ENCODE measurements at regions not wholly inside any gene's neighbourhood (a gene's known extent, or its start where the extent isn't known, plus 50 kb on each side); places are given as distances from the start of the nearest gene placed in this dataset.
"Not testable (repeated sequence)": the region's sequence is repeated elsewhere in the genome, so short reads cannot be mapped to it uniquely, and the experiment has no call there.

DNA sequence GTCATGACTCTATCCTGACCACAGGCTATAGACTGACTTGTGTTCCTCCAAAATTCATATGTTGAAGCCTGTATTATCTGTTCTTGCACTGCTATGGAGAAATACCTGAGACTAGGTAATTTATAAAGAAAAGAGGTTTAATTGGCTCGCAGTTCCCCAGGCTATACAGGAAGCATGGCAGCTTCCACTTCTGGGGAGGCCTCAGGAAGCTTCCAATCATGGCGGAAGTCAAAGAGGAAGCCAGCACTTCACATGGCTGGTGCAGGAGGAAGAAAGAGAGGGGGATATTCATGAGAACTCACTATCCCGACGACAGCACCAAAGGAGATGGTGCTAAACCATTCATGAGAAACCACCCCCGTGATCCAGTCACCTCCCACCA is 84.3 kb upstream of the KDM7A start:
- no peak for DNase-seq
- H3K9me3 Mint-ChIP-seq, result peaks cover 19% of the 10 kb centered on the region
- no peak overlapping the region for H3K4me3 Mint-ChIP-seq
- H3K27ac Mint-ChIP-seq, result no peak overlapping the region
- TF ChIP-seq, protein P1, sequence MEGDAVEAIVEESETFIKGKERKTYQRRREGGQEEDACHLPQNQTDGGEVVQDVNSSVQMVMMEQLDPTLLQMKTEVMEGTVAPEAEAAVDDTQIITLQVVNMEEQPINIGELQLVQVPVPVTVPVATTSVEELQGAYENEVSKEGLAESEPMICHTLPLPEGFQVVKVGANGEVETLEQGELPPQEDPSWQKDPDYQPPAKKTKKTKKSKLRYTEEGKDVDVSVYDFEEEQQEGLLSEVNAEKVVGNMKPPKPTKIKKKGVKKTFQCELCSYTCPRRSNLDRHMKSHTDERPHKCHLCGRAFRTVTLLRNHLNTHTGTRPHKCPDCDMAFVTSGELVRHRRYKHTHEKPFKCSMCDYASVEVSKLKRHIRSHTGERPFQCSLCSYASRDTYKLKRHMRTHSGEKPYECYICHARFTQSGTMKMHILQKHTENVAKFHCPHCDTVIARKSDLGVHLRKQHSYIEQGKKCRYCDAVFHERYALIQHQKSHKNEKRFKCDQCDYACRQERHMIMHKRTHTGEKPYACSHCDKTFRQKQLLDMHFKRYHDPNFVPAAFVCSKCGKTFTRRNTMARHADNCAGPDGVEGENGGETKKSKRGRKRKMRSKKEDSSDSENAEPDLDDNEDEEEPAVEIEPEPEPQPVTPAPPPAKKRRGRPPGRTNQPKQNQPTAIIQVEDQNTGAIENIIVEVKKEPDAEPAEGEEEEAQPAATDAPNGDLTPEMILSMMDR (IDR thresholded peaks at IDR 0.05), result no peak
- no peaks in the 10 kb centered on the region for H3K27me3 Mint-ChIP-seq (ENCODE audit: low read depth, poor library complexity)
- H3K36me3 Mint-ChIP-seq (ENCODE audit: low read depth), result peaks cover 5% of the 10 kb centered on the region
- H3K4me1 Mint-ChIP-seq, result peaks cover 31% of the 10 kb centered on the region

DNA sequence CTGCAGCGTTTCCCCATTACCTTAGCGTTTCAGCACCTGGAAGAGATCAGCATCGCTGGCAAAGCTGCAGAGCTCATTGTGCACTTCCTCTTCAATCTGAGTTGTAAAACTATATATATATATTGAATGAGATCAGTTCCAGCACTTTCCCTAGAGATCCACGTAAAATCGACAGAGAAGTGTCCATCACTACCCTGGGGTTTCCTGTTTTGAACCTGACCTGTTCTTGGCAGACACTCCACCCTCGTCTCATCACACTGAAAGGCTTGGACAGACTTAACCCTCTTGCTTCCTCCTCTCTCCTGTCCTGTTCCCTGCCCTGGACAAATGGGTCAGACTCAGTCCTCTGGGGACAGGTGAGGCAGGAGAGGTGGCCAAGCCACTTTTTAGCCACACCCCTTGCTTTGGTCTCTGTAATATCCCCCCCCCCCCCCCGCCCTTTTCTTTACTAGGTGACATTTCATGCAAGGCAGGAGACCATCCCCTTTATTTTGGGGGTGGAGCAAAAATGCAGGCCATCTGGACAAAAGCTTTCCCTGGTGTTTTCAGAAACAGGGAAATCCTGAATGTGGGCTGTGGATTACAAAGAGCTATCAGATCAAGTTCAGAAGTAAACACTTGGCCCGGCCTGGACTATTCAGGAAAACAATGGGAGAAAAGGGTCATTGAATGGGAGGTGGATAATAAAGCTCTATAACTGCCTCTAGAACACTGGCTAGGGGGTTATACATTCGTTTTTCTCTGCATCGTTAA is 83.7 kb upstream of the KDM7A start:
- Mint-ChIP-seq H3K27ac (no peak overlapping the region), H3K27me3 (ENCODE audit: low read depth, poor library complexity) (no peaks in the 10 kb centered on the region), H3K9me3 (peaks cover 19% of the 10 kb centered on the region), H3K36me3 (ENCODE audit: low read depth) (peaks cover 5% of the 10 kb centered on the region), H3K4me3 (no peak overlapping the region), H3K4me1 (peaks cover 31% of the 10 kb centered on the region)
- TF ChIP-seq, protein P1 (IDR thresholded peaks at IDR 0.05), result no peak
- no peak for DNase-seq

DNA sequence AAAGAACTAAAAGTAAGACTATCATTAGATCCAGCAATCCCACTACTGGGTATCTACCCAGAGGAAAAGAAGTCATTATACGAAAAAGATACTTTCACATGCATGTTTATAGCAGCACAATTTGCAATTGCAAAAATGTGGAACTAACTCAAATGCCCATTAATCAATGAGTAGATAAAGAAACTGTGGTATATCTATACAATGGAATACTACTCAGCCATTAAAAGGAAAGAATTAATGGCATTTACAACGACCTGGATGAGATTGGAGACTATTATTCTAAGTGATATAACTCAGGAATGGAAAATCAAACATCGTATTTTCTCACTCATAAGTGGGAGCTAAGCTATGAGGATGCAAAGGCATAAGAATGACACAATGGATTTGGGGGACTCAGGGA is 80.5 kb upstream of the KDM7A start:
- not testable (repeated sequence) for H3K27ac Mint-ChIP-seq; DNase-seq; H3K36me3 Mint-ChIP-seq (ENCODE audit: low read depth); H3K27me3 Mint-ChIP-seq (ENCODE audit: low read depth, poor library complexity); H3K4me3 Mint-ChIP-seq
- Mint-ChIP-seq H3K9me3 (peaks cover 19% of the 10 kb centered on the region), H3K4me1 (peaks cover 20% of the 10 kb centered on the region)

DNA sequence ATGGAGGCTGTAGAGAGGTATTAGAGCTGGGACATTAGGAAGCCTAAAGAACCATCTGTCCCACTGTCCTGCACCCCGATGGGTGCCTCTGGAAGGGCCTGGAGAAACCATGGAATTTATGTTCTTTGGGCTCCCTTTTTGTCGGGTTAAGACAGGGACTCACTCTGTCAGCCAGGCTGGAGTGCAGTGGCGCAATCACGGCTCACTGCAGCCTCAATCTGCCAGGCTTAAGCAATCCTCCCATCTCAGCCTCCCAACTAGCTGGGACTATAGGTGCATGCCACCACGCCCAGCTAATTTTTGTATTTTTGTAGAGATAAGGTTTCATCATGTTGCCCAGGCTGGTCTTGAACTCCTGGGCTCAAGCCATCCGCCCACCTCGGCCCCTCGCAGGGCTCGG is 78.2 kb upstream of the KDM7A start:
- not testable (repeated sequence) for DNase-seq; H3K27ac Mint-ChIP-seq; H3K4me3 Mint-ChIP-seq; H3K36me3 Mint-ChIP-seq (ENCODE audit: low read depth); H3K4me1 Mint-ChIP-seq; H3K27me3 Mint-ChIP-seq (ENCODE audit: low read depth, poor library complexity)
- H3K9me3 Mint-ChIP-seq, result peaks cover 19% of the 10 kb centered on the region

DNA sequence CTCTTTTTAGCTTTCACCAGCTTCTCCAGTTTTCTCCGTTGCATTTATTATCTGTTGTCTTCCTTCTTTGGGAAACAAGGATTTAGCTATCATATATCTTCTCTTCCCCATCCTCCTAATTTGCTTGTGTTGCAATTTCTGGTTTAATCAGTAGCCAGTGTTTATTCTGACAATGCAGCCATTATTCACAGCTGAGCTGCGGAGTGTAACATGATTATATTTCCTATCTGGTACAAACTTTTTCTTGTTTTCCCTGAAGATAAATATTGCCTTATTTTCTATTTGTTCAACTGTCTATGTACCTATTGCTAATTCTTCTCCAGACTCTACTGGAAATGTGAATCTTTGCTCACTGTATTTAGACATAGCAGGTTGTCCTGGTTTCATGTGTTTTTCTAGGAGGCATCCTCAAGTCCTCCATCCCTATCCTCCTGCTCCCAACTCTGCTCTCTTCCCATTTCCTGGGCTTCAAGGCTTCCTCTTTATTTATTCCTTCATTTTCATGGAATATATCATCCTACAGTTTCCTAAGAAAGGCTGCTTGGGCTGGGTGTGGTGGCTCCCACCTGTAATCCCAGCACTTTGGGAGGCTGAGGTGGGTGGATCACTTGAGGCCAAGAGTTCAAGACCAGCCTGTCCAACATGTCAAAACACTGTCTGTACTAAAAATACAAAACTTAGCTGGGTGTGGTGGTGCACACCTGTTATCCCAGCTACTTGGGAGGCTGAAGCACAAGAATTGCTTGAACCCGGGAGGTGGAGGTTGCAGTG is 72.4 kb upstream of the KDM7A start:
- no peak for DNase-seq
- peaks cover 9% of the 10 kb centered on the region for H3K27me3 Mint-ChIP-seq (ENCODE audit: low read depth, poor library complexity)
- H3K36me3 Mint-ChIP-seq (ENCODE audit: low read depth), result no peaks in the 10 kb centered on the region
- TF ChIP-seq, protein P1 (IDR thresholded peaks at IDR 0.05), result no peak
- H3K4me3 Mint-ChIP-seq, result no peak overlapping the region
- H3K27ac Mint-ChIP-seq, result peak overlapping the region; percentile 58
- no peaks in the 10 kb centered on the region for H3K9me3 Mint-ChIP-seq
- peaks cover 6% of the 10 kb centered on the region for H3K4me1 Mint-ChIP-seq

DNA sequence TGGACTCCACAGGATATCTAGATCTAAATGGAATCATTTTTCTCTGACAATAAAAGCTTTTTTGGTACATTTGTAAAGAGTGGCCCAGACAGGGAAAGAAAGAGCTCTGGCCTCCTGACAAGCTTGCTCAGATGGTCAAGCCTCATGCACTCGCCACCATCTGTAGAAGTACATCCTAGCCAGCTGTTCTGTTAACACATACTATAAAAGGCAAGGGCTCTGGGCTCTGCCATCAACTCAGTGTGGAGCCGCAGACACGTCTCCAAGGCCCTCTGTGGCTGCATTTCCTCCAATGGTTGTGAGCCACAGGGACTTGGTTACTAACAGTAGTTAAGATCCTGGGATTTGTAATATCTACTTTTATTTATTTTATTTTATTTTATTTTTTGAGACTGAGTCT is 70.8 kb upstream of the KDM7A start:
- Mint-ChIP-seq H3K4me3 (no peak overlapping the region), H3K27ac (no peak overlapping the region), H3K4me1 (peaks cover 6% of the 10 kb centered on the region), H3K36me3 (ENCODE audit: low read depth) (no peaks in the 10 kb centered on the region), H3K27me3 (ENCODE audit: low read depth, poor library complexity) (peaks cover 7% of the 10 kb centered on the region), H3K9me3 (no peaks in the 10 kb centered on the region)
- no peak for DNase-seq
- TF ChIP-seq, protein P1 (IDR thresholded peaks at IDR 0.05), result no peak

Measured in nephron progenitor cell (in vitro differentiated cells).